Fibroblast of skin of left biceps (primary cell): ENCODE measurements at regions not wholly inside any gene's neighbourhood (a gene's known extent, or its start where the extent isn't known, plus 50 kb on each side); places are given as distances from the start of the nearest gene placed in this dataset.
"Not testable (repeated sequence)": the region's sequence is repeated elsewhere in the genome, so short reads cannot be mapped to it uniquely, and the experiment has no call there.

Experiments used
- DNase-seq, 2 experiments: peaks; one replicate each; pipeline ENCODE4 v3.0.0-alpha.2; 2013; ENCODE audit warnings: low read depth in 2 of 2

DNA sequence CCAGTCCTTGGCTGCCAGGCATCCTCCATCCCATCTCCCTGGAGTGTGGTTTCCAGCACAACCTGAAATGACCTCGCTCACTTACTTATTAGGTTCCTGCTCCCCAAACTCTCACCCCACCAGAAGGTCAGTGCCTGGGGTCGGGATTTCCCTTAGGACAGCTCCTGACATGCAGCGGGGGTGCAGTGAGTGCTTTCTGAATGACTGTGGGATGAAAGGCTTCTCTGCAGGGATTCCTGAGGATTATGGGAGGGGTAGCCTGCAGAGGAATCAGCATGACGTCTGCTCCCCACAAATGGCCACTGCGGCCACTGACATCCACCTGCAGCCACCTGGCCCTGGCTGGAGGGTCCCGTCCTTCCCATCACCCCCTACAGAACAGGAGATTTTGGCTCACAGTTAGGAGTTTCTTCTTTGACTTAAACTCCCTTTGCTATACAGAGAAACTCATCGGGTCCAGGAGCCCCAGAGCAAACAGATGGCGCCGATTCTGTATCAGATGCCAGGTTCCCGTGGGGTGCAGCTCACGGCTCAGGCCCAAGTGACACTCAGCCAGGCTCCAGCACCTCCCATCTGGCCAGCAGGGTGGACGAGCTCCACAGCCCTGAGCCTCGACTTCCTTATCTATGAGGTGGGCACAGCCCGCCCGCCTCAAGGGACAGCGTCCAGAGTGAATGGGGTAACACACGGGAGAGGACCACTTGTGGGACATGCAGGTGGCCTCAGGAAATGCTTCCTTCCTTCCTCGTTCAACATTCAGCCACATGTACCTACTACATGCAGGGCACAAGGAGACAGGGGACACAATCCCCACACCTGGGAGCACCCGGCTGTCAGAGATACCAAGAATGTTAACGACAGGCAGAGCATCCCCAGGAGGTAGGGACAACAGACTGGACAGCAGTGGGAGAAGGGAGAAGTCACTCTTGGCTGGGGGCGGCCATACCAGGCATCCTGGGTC is 69.8 kb downstream of the RMI2 start:
- no peak for DNase-seq

DNA sequence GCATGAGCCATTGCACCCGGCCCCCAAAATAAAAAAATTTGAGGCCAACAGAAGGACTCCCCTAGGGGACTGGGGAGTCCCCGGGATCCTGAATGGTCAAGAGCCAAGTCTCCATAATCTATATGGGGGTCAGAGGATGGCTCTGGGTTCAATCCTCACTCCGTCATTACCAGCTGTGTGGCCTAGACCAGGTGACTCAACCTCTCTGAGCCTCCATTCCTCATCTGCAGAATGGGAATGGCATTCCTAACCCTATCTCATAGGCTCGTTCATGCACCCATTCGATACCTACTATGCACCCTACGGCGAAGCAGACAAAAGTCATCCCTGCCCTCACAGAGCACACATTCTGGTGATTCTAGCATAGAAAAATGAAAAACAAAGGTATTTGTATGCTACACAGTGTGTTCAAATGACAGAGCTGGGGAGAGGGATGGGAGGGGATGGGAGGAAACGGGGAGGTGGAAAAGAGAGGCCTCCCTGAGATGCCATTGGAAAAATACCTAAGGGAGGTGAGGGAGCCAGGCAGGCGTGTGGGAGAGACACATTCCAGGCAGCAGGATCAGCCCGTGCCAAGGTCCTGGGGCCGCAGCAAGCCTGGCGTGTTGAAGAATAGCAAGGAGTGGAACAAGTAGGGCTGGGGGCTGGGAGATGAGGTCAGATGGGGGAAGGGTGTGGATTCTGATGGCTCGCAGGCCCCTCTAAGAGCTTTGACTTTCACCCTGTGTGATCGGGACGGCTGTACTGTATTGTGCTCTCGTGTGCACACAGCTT is 71.2 kb downstream of the RMI2 start:
- DNase-seq, result no peak

- DNase-seq, result no peak
These were observed 72.2 kb downstream of the RMI2 start for GRCh38 chr16:11417487-11417886.

DNA sequence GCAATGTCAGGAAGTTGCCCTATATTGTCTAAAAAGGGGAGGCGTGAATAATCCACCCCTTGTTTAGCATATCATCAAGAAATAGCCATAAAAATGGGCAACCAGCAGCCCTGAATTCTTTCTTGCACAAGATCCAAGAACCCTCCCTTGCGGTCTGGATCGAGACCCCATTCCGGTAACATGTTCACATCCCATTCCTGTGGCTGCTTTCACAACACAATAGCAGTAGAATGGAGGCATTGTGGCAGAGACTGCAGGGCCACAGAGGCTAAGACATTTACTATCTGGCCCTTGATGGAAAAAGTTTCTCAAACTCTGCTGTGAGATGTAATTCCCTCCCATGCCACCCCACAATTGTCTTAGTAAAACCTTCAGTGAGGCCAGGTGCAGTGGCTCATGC is 73.2 kb downstream of the RMI2 start:
- DNase-seq, result no peak

DNA sequence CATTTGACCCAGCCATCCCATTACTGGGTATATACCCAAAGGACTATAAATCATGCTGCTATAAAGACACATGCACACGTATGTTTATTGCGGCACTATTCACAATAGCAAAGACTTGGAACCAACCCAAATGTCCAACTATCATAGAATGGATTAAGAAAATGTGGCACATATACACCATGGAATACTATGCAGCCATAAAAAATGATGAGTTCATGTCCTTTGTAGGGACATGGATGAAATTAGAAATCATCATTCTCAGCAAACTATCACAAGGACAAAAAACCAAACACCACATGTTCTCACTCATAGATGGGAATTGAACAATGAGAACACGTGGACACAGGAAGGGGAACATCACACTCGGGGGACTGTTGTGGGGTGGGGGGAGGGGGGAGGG is 74.8 kb downstream of the RMI2 start:
- not testable (repeated sequence) for DNase-seq

GRCh38 chr16:11420895-11421294 is 75.6 kb downstream of the RMI2 start:
- DNase-seq, result no peak

- DNase-seq, result no peak
These were observed 77.4 kb downstream of the RMI2 start for GRCh38 chr16:11422381-11423314.

DNA sequence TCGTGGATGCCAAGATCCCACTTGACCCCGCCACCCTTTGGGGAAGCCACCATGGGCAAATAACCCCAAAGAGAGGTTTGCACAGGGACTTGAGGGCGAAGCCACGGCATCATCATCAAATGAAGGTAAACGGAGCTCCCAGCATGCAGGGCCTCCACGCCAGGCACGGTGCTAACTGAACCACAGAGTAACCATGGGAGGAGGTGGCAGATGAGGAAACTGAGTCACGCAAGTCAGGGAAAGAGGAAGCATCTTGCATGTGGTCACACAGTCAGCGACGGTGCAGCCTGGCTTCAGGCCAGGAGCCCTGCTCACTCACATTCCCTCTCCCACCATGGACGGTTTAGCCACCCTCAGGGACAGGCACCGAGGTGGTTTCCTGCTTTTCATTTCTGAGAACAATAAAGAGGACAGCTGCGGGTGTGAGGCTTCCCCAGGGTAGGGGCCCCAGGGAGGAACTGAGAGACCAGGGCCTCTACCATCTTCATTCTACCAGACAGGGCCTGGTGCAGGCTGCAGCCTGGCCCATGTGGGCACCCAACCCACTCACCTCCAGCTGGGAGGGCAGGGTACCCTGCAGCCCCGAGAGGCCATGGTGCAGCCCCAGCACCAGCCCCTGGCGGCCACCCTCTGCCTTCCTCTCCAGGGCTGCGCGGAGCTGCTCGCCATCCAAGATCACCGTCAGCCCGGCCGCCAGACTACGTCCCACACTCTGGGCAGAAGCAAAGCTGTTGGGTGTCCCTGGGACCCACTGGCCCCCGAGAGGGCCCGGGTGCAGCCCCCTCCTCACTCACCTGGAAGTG is 78.3 kb downstream of the RMI2 start:
- DNase-seq, result no peak

GRCh38 chr16:11424118-11424460 is 78.8 kb downstream of the RMI2 start:
- no peak for DNase-seq

- no peak for DNase-seq
These were observed 79.9 kb downstream of the RMI2 start for GRCh38 chr16:11425140-11425539.

DNA sequence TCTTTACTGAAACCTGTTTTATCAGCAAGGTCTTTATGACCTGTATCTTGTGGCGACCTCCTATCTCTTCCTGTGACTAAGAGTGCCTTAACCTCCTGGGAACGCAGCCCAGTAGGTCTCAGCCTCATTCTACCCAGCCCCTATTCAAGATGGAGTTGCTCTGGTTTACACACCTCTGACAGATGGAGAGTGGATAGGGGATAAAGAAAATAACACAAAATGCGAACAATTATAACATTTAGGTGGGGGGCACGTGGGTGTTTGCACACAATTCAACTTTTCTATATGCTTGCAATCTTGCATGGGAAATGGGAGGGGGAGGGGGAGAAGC is 83.3 kb downstream of the RMI2 start:
- DNase-seq, result no peak

GRCh38 chr16:11429123-11429522 is 83.9 kb downstream of the RMI2 start:
- DNase-seq, result no peak

DNA sequence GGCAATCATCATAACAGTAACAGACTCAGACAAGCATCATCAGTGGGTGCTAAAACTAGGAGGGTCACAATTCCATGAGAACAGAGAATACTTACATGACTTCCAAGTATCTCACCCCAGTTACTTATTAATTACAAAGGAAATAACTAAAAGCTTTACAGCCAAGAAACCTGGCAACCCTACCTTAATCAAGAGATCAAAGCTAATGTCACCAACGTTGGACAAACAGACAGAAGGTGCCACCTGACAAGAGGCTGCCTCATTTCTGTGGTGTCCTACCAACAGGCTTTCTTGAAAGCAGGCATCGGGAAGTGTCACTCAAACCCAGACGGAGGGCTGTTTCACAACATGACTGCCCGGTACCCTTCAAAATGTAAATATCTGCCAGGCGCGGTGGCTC is 84.6 kb downstream of the RMI2 start:
- DNase-seq, result no peak

DNA sequence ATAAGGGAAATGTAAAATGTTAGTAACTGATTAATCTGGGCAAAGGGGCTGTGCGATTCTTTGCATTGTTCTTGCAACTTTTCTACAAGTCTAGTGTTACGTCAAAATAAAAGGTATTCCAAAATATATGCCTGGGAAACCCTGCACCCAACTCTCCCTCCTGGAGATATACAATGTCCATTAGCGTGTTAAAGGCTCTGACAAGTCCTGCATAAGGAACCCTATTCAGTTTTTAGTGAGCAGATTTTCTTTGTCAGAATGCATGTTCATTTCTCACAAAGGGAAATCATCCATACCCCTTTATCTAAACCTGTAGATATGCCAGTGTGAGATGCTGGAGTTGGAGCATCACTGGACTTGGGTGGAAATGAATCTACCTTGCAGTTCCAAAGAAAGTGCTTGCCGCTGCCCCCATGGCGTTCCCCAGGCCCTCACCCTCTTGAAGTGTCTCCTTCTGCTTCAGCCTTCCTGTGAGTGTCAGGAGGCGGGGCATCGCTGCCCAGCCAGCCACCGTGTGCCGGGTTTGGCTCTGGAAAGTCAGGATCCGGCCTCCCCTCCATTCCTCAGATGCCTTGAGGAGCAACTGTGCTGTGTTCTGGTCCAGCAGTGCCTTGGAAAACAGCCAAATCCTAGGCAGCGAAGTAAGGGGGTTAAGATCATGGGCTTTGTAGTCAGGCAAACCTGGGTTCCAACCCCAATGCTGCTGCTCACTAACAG is 85.5 kb downstream of the RMI2 start:
- DNase-seq, result no peak

- no peak for DNase-seq
These were observed 86.7 kb downstream of the RMI2 start for GRCh38 chr16:11431915-11432465.

DNA sequence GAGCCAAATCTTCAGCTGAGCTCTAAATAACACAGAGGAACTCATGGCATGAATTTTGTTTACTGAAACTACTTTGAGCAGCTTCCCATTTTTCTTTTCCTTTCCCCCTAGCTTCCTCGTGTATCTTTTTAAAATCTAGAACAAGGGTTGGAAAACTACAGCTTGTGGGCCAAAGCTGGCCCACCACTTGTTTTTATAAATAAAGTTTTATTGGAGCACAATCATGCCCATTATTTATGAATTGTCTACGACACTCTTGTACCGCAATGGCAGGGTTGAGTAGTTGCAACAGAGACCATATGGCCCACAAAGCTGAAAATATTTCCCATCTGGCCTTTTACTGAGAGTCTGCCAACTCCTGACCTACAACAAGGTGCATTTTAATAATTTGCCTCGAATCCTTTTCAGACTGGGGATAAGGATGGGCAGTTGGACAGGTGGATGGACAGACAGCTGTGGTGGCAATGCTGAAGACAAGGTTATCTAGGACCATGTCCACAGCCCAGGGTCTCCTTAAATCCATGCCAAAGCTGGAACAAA is 87.7 kb downstream of the RMI2 start:
- no peak for DNase-seq

DNA sequence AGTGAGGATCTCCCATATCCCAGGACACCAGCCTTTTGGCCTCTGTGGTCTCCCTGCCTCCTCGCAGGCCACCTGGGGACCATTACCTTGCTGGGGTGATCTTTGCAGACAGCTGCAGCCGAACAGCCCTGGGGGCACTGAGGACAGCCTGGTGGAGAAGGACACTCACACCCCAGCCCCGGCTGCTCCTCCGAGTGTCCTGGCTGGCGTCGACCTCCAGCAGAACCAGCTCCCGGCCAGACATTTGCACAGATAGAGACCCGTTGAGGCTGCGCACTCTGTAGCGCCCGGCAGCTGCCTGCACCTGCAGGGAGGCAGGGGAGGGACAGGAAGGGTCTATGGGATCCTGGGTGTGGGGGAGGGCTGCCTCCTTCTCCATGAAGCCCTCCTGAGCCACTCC is 90.3 kb downstream of the RMI2 start:
- DNase-seq, result no peak

- no peak for DNase-seq
These were observed 91.8 kb downstream of the RMI2 start for GRCh38 chr16:11437069-11437468.

DNA sequence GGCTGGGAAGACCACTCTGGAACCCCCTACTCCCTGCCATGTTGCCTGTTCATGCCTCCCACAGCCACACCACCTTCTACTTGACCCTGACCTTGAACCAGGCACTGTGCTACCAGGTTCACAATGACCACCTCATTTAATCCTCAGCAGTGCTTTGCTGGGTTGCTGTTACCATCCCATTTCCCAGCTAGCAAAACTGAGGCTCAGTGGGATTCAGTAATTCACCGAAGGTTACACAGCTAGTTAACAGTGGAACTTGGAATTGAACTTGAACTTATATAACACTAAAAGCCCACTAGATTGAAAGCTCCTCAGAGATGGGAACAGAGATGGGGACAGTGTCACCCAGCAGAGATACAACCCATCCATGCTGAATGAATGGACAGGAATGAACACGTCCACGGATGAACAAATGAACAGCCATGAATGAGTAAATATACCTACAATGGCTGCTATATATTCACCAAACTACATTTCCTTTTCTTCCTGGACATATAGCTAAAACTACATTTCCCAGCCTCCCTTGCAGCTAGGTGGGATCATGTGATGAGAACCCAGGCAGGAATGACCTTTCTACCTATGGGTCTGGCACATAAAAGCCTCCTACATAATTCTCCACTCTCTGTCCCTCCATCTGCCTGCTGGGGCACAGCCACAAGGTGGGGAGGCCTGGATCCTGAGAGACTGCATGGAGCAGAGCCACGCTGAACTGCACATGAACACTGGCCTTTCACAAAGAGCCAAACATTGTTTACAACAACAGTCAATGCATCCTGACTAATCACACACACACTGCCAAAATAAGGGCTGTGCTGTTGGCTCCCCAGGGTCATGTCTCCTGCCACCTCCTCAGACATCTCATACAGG is 94.8 kb downstream of the RMI2 start:
- no peak for DNase-seq
